ENCODE measurements at regions not wholly inside any gene's neighbourhood (a gene's known extent, or its start where the extent isn't known, plus 50 kb on each side); places are given as distances from the start of the nearest gene placed in this dataset.

GRCh38 chr11:79522626-79523025, 81.8 kb upstream of the TENM4 start:
- no peak for DNase-seq (ENCODE audit: low read depth)
- TF ChIP-seq CTCF (IDR thresholded peaks at IDR 0.05; ENCODE audit: low read length, missing control alignments): no peak
- no peak overlapping the region for H3K4me3 ChIP-seq (replicated peaks; ENCODE audit: low read depth, low read length)

GRCh38 chr11:79520086-79520485, 79.3 kb upstream of the TENM4 start:
- TF ChIP-seq CTCF (IDR thresholded peaks at IDR 0.05; ENCODE audit: low read length, missing control alignments): no peak
- no peak for DNase-seq (ENCODE audit: low read depth)
- H3K4me3 ChIP-seq (replicated peaks; ENCODE audit: low read depth, low read length): no peak overlapping the region

- no peak for TF ChIP-seq CTCF (IDR thresholded peaks at IDR 0.05; ENCODE audit: low read length, missing control alignments)
- H3K4me3 ChIP-seq (replicated peaks; ENCODE audit: low read depth, low read length): no peak overlapping the region
- no peak for DNase-seq (ENCODE audit: low read depth)
These were observed 75.0 kb upstream of the TENM4 start for GRCh38 chr11:79515781-79516180.

- no peak for DNase-seq (ENCODE audit: low read depth)
- no peak for TF ChIP-seq CTCF (IDR thresholded peaks at IDR 0.05; ENCODE audit: low read length, missing control alignments)
- no peak overlapping the region for H3K4me3 ChIP-seq (replicated peaks; ENCODE audit: low read depth, low read length)
These were observed 73.9 kb upstream of the TENM4 start for GRCh38 chr11:79514695-79515094.

- DNase-seq (ENCODE audit: low read depth): no peak
- TF ChIP-seq CTCF (IDR thresholded peaks at IDR 0.05; ENCODE audit: low read length, missing control alignments): no peak
- H3K4me3 ChIP-seq (replicated peaks; ENCODE audit: low read depth, low read length): no peak overlapping the region
These were observed 73.5 kb upstream of the TENM4 start for GRCh38 chr11:79514290-79514689.

GRCh38 chr11:79512706-79513469, 72.1 kb upstream of the TENM4 start:
- DNase-seq (ENCODE audit: low read depth): no peak
- no peak for TF ChIP-seq CTCF (IDR thresholded peaks at IDR 0.05; ENCODE audit: low read length, missing control alignments)
- no peak overlapping the region for H3K4me3 ChIP-seq (replicated peaks; ENCODE audit: low read depth, low read length)

GRCh38 chr11:79510960-79511359, 70.1 kb upstream of the TENM4 start:
- no peak for TF ChIP-seq CTCF (IDR thresholded peaks at IDR 0.05; ENCODE audit: low read length, missing control alignments)
- no peak overlapping the region for H3K4me3 ChIP-seq (replicated peaks; ENCODE audit: low read depth, low read length)
- DNase-seq (ENCODE audit: low read depth): no peak
